ENCODE measurements at regions not wholly inside any gene's neighbourhood (a gene's known extent, or its start where the extent isn't known, plus 50 kb on each side); places are given as distances from the start of the nearest gene placed in this dataset.

GRCh38 chr6:79802657-79803300 is 144.6 kb downstream of the ELOVL4 start:
- no peaks in the 10 kb centered on the region for H3K27me3 ChIP-seq (ENCODE audit: insufficient read depth, low read length)
- no peaks in the 10 kb centered on the region for H3K36me3 ChIP-seq (ENCODE audit: insufficient read depth, low read length)
- H2AFZ ChIP-seq (ENCODE audit: low read depth, low read length) = no peak overlapping the region
- no peaks in the 10 kb centered on the region for H3K9me3 ChIP-seq (ENCODE audit: low read length)
- H3K4me1 ChIP-seq (ENCODE audit: insufficient read depth, low read length) = peaks cover 10% of the 10 kb centered on the region
- H3K4me3 ChIP-seq (ENCODE audit: low read length) = no peak overlapping the region

GRCh38 chr6:79801362-79801761 is 146.0 kb downstream of the ELOVL4 start:
- no peaks in the 10 kb centered on the region for H3K36me3 ChIP-seq (ENCODE audit: insufficient read depth, low read length)
- peaks cover 12% of the 10 kb centered on the region for H3K4me1 ChIP-seq (ENCODE audit: insufficient read depth, low read length)
- H3K4me3 ChIP-seq (ENCODE audit: low read length) = no peak overlapping the region
- H3K27me3 ChIP-seq (ENCODE audit: insufficient read depth, low read length) = no peaks in the 10 kb centered on the region
- H2AFZ ChIP-seq (ENCODE audit: low read depth, low read length) = no peak overlapping the region
- H3K9me3 ChIP-seq (ENCODE audit: low read length) = no peaks in the 10 kb centered on the region

GRCh38 chr6:79798841-79799240 is 148.5 kb downstream of the ELOVL4 start:
- Histone ChIP-seq H3K4me3 (ENCODE audit: low read length) (no peak overlapping the region), H3K27me3 (ENCODE audit: insufficient read depth, low read length) (no peaks in the 10 kb centered on the region), H2AFZ (ENCODE audit: low read depth, low read length) (no peak overlapping the region), H3K9me3 (ENCODE audit: low read length) (no peaks in the 10 kb centered on the region), H3K36me3 (ENCODE audit: insufficient read depth, low read length) (no peaks in the 10 kb centered on the region), H3K4me1 (ENCODE audit: insufficient read depth, low read length) (peaks cover 6% of the 10 kb centered on the region)

- Histone ChIP-seq H3K9me3 (ENCODE audit: low read length) (no peaks in the 10 kb centered on the region), H3K4me1 (ENCODE audit: insufficient read depth, low read length) (peaks cover 6% of the 10 kb centered on the region), H3K27me3 (ENCODE audit: insufficient read depth, low read length) (no peaks in the 10 kb centered on the region), H2AFZ (ENCODE audit: low read depth, low read length) (no peak overlapping the region), H3K4me3 (ENCODE audit: low read length) (no peak overlapping the region), H3K36me3 (ENCODE audit: insufficient read depth, low read length) (no peaks in the 10 kb centered on the region)
These were observed 149.4 kb downstream of the ELOVL4 start for GRCh38 chr6:79797912-79798311.

- Histone ChIP-seq H3K36me3 (ENCODE audit: insufficient read depth, low read length) (no peaks in the 10 kb centered on the region), H3K4me1 (ENCODE audit: insufficient read depth, low read length) (peaks cover 6% of the 10 kb centered on the region), H3K27me3 (ENCODE audit: insufficient read depth, low read length) (no peaks in the 10 kb centered on the region), H3K9me3 (ENCODE audit: low read length) (no peaks in the 10 kb centered on the region), H2AFZ (ENCODE audit: low read depth, low read length) (no peak overlapping the region), H3K4me3 (ENCODE audit: low read length) (no peak overlapping the region)
These were observed 150.1 kb downstream of the ELOVL4 start for GRCh38 chr6:79797163-79797764.

- H3K4me3 ChIP-seq (ENCODE audit: low read length) = no peak overlapping the region
- H3K9me3 ChIP-seq (ENCODE audit: low read length) = no peaks in the 10 kb centered on the region
- peaks cover 6% of the 10 kb centered on the region for H3K4me1 ChIP-seq (ENCODE audit: insufficient read depth, low read length)
- no peak overlapping the region for H2AFZ ChIP-seq (ENCODE audit: low read depth, low read length)
- no peaks in the 10 kb centered on the region for H3K36me3 ChIP-seq (ENCODE audit: insufficient read depth, low read length)
- H3K27me3 ChIP-seq (ENCODE audit: insufficient read depth, low read length) = no peaks in the 10 kb centered on the region
These were observed 151.2 kb downstream of the ELOVL4 start for GRCh38 chr6:79796197-79796596.

GRCh38 chr6:79789896-79790295 is 157.5 kb downstream of the ELOVL4 start:
- Histone ChIP-seq H3K27me3 (ENCODE audit: insufficient read depth, low read length) (no peaks in the 10 kb centered on the region), H3K9me3 (ENCODE audit: low read length) (no peaks in the 10 kb centered on the region), H3K4me3 (ENCODE audit: low read length) (no peak overlapping the region), H3K4me1 (ENCODE audit: insufficient read depth, low read length) (peaks cover 8% of the 10 kb centered on the region), H2AFZ (ENCODE audit: low read depth, low read length) (no peak overlapping the region), H3K36me3 (ENCODE audit: insufficient read depth, low read length) (no peaks in the 10 kb centered on the region)

GRCh38 chr6:79788756-79789155 is 157.6 kb downstream of the SH3BGRL2 start:
- Histone ChIP-seq H3K4me1 (ENCODE audit: insufficient read depth, low read length) (peaks cover 8% of the 10 kb centered on the region), H2AFZ (ENCODE audit: low read depth, low read length) (peak overlapping the region; percentile 45)

GRCh38 chr6:79787626-79788025 is 156.5 kb downstream of the SH3BGRL2 start:
- Histone ChIP-seq H3K27me3 (ENCODE audit: insufficient read depth, low read length) (no peaks in the 10 kb centered on the region), H3K36me3 (ENCODE audit: insufficient read depth, low read length) (no peaks in the 10 kb centered on the region), H3K4me3 (ENCODE audit: low read length) (no peak overlapping the region), H2AFZ (ENCODE audit: low read depth, low read length) (no peak overlapping the region), H3K9me3 (ENCODE audit: low read length) (no peaks in the 10 kb centered on the region), H3K4me1 (ENCODE audit: insufficient read depth, low read length) (peaks cover 8% of the 10 kb centered on the region)

More at GRCh38 chr6:79788756-79789155, 157.6 kb downstream of the SH3BGRL2 start:
- Histone ChIP-seq H3K27me3 (ENCODE audit: insufficient read depth, low read length) (no peaks in the 10 kb centered on the region), H3K4me3 (ENCODE audit: low read length) (no peak overlapping the region), H3K36me3 (ENCODE audit: insufficient read depth, low read length) (no peaks in the 10 kb centered on the region), H3K9me3 (ENCODE audit: low read length) (no peaks in the 10 kb centered on the region)

GRCh38 chr6:79784395-79784753 is 153.2 kb downstream of the SH3BGRL2 start:
- no peaks in the 10 kb centered on the region for H3K9me3 ChIP-seq (ENCODE audit: low read length)

GRCh38 chr6:79783670-79784394 is 152.7 kb downstream of the SH3BGRL2 start:
- Histone ChIP-seq H3K9me3 (ENCODE audit: low read length) (no peaks in the 10 kb centered on the region), H3K4me3 (ENCODE audit: low read length) (no peak overlapping the region), H2AFZ (ENCODE audit: low read depth, low read length) (no peak overlapping the region)

More at GRCh38 chr6:79784395-79784753, 153.2 kb downstream of the SH3BGRL2 start:
- Histone ChIP-seq H3K4me1 (ENCODE audit: insufficient read depth, low read length) (peaks cover 8% of the 10 kb centered on the region), H3K36me3 (ENCODE audit: insufficient read depth, low read length) (no peaks in the 10 kb centered on the region), H3K4me3 (ENCODE audit: low read length) (no peak overlapping the region), H2AFZ (ENCODE audit: low read depth, low read length) (no peak overlapping the region), H3K27me3 (ENCODE audit: insufficient read depth, low read length) (no peaks in the 10 kb centered on the region)

GRCh38 chr6:79782792-79783580 is 151.9 kb downstream of the SH3BGRL2 start:
- H3K36me3 ChIP-seq (ENCODE audit: insufficient read depth, low read length) = no peaks in the 10 kb centered on the region
- peaks cover 3% of the 10 kb centered on the region for H3K27me3 ChIP-seq (ENCODE audit: insufficient read depth, low read length)
- no peaks in the 10 kb centered on the region for H3K4me1 ChIP-seq (ENCODE audit: insufficient read depth, low read length)
- no peak overlapping the region for H2AFZ ChIP-seq (ENCODE audit: low read depth, low read length)
- H3K4me3 ChIP-seq (ENCODE audit: low read length) = no peak overlapping the region
- no peaks in the 10 kb centered on the region for H3K9me3 ChIP-seq (ENCODE audit: low read length)

More at GRCh38 chr6:79783670-79784394, 152.7 kb downstream of the SH3BGRL2 start:
- Histone ChIP-seq H3K4me1 (ENCODE audit: insufficient read depth, low read length) (peaks cover 5% of the 10 kb centered on the region), H3K36me3 (ENCODE audit: insufficient read depth, low read length) (no peaks in the 10 kb centered on the region), H3K27me3 (ENCODE audit: insufficient read depth, low read length) (no peaks in the 10 kb centered on the region)

GRCh38 chr6:79781916-79782315 is 150.8 kb downstream of the SH3BGRL2 start:
- Histone ChIP-seq H3K4me1 (ENCODE audit: insufficient read depth, low read length) (no peaks in the 10 kb centered on the region), H3K36me3 (ENCODE audit: insufficient read depth, low read length) (no peaks in the 10 kb centered on the region), H3K9me3 (ENCODE audit: low read length) (no peaks in the 10 kb centered on the region), H3K4me3 (ENCODE audit: low read length) (no peak overlapping the region), H2AFZ (ENCODE audit: low read depth, low read length) (no peak overlapping the region), H3K27me3 (ENCODE audit: insufficient read depth, low read length) (peaks cover 3% of the 10 kb centered on the region)

Measured in neuron (in vitro differentiated cells).